ENCODE measurements at regions not wholly inside any gene's neighbourhood (a gene's known extent, or its start where the extent isn't known, plus 50 kb on each side); places are given as distances from the start of the nearest gene placed in this dataset.

DNA sequence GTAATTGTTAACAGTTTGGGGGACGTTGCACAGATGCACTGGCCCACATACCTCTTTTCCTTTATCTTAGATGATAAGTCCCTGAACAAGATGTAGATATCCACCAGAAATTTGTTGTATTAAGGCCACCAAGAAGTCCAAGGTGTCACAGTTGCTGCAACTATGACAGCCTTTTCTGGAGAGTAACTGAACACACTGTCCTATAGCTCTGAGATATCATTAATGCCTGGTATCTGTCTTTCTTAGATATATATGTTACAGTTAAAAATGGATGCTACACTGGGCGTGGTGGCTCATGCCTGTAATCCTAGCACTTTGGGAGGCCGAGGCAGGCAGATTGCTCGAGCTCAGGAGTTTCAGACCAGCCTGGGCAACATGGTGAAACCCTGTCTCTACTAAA is 77.8 kb upstream of the PRDX4 start:
- no peak overlapping the region for H2AFZ ChIP-seq (ENCODE audit: low read length)
- no peaks in the 10 kb centered on the region for H3K9me2 ChIP-seq (replicated peaks; ENCODE audit: low read depth, low read length)
- no peaks in the 10 kb centered on the region for H3K27me3 ChIP-seq (ENCODE audit: insufficient read depth, low read length, poor library complexity, severe bottlenecking)
- H3F3A ChIP-seq (ENCODE audit: low read depth), result no peaks in the 10 kb centered on the region
- H4K20me1 ChIP-seq (ENCODE audit: insufficient read depth, low read length, poor library complexity, severe bottlenecking), result no peaks in the 10 kb centered on the region
- no peaks in the 10 kb centered on the region for H3K4me1 ChIP-seq (ENCODE audit: insufficient read depth, low read length, poor library complexity, severe bottlenecking)
- H3K4me2 ChIP-seq (ENCODE audit: low read depth, low read length, poor library complexity, severe bottlenecking), result no peak overlapping the region
- no peaks in the 10 kb centered on the region for H3K9me3 ChIP-seq (ENCODE audit: insufficient read depth, low read depth, low read length)
- TF ChIP-seq, protein P1, sequence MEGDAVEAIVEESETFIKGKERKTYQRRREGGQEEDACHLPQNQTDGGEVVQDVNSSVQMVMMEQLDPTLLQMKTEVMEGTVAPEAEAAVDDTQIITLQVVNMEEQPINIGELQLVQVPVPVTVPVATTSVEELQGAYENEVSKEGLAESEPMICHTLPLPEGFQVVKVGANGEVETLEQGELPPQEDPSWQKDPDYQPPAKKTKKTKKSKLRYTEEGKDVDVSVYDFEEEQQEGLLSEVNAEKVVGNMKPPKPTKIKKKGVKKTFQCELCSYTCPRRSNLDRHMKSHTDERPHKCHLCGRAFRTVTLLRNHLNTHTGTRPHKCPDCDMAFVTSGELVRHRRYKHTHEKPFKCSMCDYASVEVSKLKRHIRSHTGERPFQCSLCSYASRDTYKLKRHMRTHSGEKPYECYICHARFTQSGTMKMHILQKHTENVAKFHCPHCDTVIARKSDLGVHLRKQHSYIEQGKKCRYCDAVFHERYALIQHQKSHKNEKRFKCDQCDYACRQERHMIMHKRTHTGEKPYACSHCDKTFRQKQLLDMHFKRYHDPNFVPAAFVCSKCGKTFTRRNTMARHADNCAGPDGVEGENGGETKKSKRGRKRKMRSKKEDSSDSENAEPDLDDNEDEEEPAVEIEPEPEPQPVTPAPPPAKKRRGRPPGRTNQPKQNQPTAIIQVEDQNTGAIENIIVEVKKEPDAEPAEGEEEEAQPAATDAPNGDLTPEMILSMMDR (conservative IDR thresholded peaks at IDR 0.05; ENCODE audit: low read length), result no peak
- TF ChIP-seq EZH2phosphoT487 (IDR thresholded peaks at IDR 0.05; ENCODE audit: borderline replicate concordance), result no peak
- H3K79me2 ChIP-seq (ENCODE audit: insufficient read depth, low read length), result no peaks in the 10 kb centered on the region
- H3K4me3 ChIP-seq (ENCODE audit: low read length, poor library complexity, severe bottlenecking), result no peak overlapping the region
- no peak overlapping the region for H3K9ac ChIP-seq (ENCODE audit: low read depth, low read length, poor library complexity, severe bottlenecking)
- H3K36me3 ChIP-seq (ENCODE audit: insufficient read depth, low read length), result no peaks in the 10 kb centered on the region

DNA sequence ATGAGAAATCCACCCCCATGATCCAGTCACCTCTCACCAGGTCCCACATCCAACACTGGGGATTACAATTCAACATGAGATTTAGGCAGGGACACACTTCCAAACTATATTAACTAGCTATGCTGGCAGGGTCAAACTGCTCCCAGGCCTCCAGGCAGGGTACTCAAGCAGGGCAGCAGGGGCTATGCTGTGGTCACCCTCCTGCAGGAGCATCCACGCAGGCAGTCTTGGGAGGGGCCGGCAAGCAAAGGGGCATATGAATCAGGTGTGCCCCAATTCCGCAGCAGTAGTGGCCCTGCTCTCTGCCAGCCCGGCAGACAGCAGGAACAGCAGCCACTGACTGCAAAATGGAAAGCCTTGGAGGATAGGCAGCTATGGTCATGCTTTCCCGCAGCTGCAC is 74.6 kb upstream of the PRDX4 start:
- H2AFZ ChIP-seq (ENCODE audit: low read length), result no peak overlapping the region
- H3K4me2 ChIP-seq (ENCODE audit: low read depth, low read length, poor library complexity, severe bottlenecking), result no peak overlapping the region
- no peaks in the 10 kb centered on the region for H3K79me2 ChIP-seq (ENCODE audit: insufficient read depth, low read length)
- H3K27me3 ChIP-seq (ENCODE audit: insufficient read depth, low read length, poor library complexity, severe bottlenecking), result no peaks in the 10 kb centered on the region
- no peaks in the 10 kb centered on the region for H4K20me1 ChIP-seq (ENCODE audit: insufficient read depth, low read length, poor library complexity, severe bottlenecking)
- no peak overlapping the region for H3K9ac ChIP-seq (ENCODE audit: low read depth, low read length, poor library complexity, severe bottlenecking)
- H3K36me3 ChIP-seq (ENCODE audit: insufficient read depth, low read length), result no peaks in the 10 kb centered on the region
- no peaks in the 10 kb centered on the region for H3K9me2 ChIP-seq (replicated peaks; ENCODE audit: low read depth, low read length)
- H3K9me3 ChIP-seq (ENCODE audit: insufficient read depth, low read depth, low read length), result no peaks in the 10 kb centered on the region
- no peaks in the 10 kb centered on the region for H3K4me1 ChIP-seq (ENCODE audit: insufficient read depth, low read length, poor library complexity, severe bottlenecking)
- TF ChIP-seq EZH2phosphoT487 (IDR thresholded peaks at IDR 0.05; ENCODE audit: borderline replicate concordance), result no peak
- TF ChIP-seq, protein P1 (conservative IDR thresholded peaks at IDR 0.05; ENCODE audit: low read length), result no peak
- no peaks in the 10 kb centered on the region for H3F3A ChIP-seq (ENCODE audit: low read depth)
- no peak overlapping the region for H3K4me3 ChIP-seq (ENCODE audit: low read length, poor library complexity, severe bottlenecking)

DNA sequence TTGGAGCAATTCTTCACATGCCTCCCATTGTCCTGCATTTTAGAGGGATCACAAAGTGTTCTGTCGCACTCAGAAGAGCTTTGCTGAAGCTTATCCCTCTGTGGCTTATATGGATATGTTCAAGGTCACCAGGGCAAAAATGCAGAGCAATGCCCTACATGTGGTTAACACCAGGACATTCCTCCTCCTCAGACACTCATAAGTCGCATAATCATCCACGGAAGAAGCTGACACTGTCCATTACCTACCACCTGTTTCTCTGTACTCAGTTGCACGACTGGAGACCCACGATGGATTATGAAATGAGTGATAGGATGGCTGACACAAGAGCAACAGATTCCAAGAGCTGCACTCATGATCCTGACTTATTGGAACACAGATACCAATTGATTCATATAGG is 68.7 kb upstream of the PRDX4 start:
- no peaks in the 10 kb centered on the region for H4K20me1 ChIP-seq (ENCODE audit: insufficient read depth, low read length, poor library complexity, severe bottlenecking)
- no peaks in the 10 kb centered on the region for H3K79me2 ChIP-seq (ENCODE audit: insufficient read depth, low read length)
- no peaks in the 10 kb centered on the region for H3F3A ChIP-seq (ENCODE audit: low read depth)
- H3K4me3 ChIP-seq (ENCODE audit: low read length, poor library complexity, severe bottlenecking), result no peak overlapping the region
- no peaks in the 10 kb centered on the region for H3K9me3 ChIP-seq (ENCODE audit: insufficient read depth, low read depth, low read length)
- no peaks in the 10 kb centered on the region for H3K4me1 ChIP-seq (ENCODE audit: insufficient read depth, low read length, poor library complexity, severe bottlenecking)
- no peak overlapping the region for H3K9ac ChIP-seq (ENCODE audit: low read depth, low read length, poor library complexity, severe bottlenecking)
- no peaks in the 10 kb centered on the region for H3K36me3 ChIP-seq (ENCODE audit: insufficient read depth, low read length)
- no peak overlapping the region for H3K4me2 ChIP-seq (ENCODE audit: low read depth, low read length, poor library complexity, severe bottlenecking)
- TF ChIP-seq, protein P1 (conservative IDR thresholded peaks at IDR 0.05; ENCODE audit: low read length), result no peak
- TF ChIP-seq EZH2phosphoT487 (IDR thresholded peaks at IDR 0.05; ENCODE audit: borderline replicate concordance), result no peak
- H3K9me2 ChIP-seq (replicated peaks; ENCODE audit: low read depth, low read length), result no peaks in the 10 kb centered on the region
- no peak overlapping the region for H2AFZ ChIP-seq (ENCODE audit: low read length)
- H3K27me3 ChIP-seq (ENCODE audit: insufficient read depth, low read length, poor library complexity, severe bottlenecking), result no peaks in the 10 kb centered on the region
